GM13976 (cell line): ENCODE measurements at regions not wholly inside any gene's neighbourhood (a gene's known extent, or its start where the extent isn't known, plus 50 kb on each side); places are given as distances from the start of the nearest gene placed in this dataset.

Experiments
- DNase-seq: peaks from one replicate; pipeline ENCODE4 v3.0.0; 2012; ENCODE audit warnings: low spot score
- CTCF ChIP-seq: IDR thresholded peaks from 2 replicates; pipeline ENCODE4 v1.5.1; 2012; ENCODE audit warnings: borderline replicate concordance, mild to moderate bottlenecking; ENCODE audit not compliant: insufficient read depth; ENCODE audit errors: extremely low read depth, missing control alignments, control extremely low read depth
- in situ Hi-C: fragments of 300-500 bp; cut with MboI; formaldehyde crosslinking; loops from one replicate; pipeline ENCODE4 v1.12.0; 2022; ENCODE audit warnings: low sequenced_read_pairs, mixed read lengths, inconsistent platforms; ENCODE audit not compliant: unreplicated experiment

GRCh38 chr1:229104654-229105053, 166.3 kb upstream of the RAB4A start:
- no peak for TF ChIP-seq CTCF
- in situ Hi-C loops, result no loop called here
- DNase-seq, result no peak

- TF ChIP-seq CTCF, result no peak
- DNase-seq, result no peak
- in situ Hi-C loops, result no loop called here
These were observed 165.8 kb upstream of the RAB4A start for GRCh38 chr1:229105109-229105508.

GRCh38 chr1:229105822-229106525, 164.9 kb upstream of the RAB4A start:
- in situ Hi-C loops, result no loop called here
- no peak for DNase-seq
- TF ChIP-seq CTCF, result no peak

GRCh38 chr1:229106526-229107125, 164.3 kb upstream of the RAB4A start:
- TF ChIP-seq CTCF, result no peak
- in situ Hi-C loops, result no loop called here
- DNase-seq, result no peak

- no peak for TF ChIP-seq CTCF
- in situ Hi-C loops, result no loop called here
- DNase-seq, result no peak
These were observed 163.6 kb upstream of the RAB4A start for GRCh38 chr1:229107304-229107815.

- in situ Hi-C loops, result no loop called here
- DNase-seq, result no peak
- no peak for TF ChIP-seq CTCF
These were observed 162.9 kb upstream of the RAB4A start for GRCh38 chr1:229107972-229108371.
